H1 (cell line): ENCODE measurements at regions not wholly inside any gene's neighbourhood (a gene's known extent, or its start where the extent isn't known, plus 50 kb on each side); places are given as distances from the start of the nearest gene placed in this dataset.

ENCODE experiments used
- CTCF ChIA-PET: fragments of 300-600 bp; sonication (Branson Sonifier 250); formaldehyde crosslinking; loops from one replicate; lab custom pipeline; 2021; ENCODE audit not compliant: partially characterized antibody; lab: Charles Lee
- POLR2A ChIA-PET: fragments of 300-600 bp; sonication (Branson Sonifier 250); formaldehyde crosslinking; loops from one replicate; lab custom pipeline; 2021; ENCODE audit warnings: inconsistent platforms; ENCODE audit not compliant: partially characterized antibody; lab: Charles Lee
- DNase-seq, 2 experiments: peaks; one replicate each; pipeline versions ENCODE4 v3.0.0 to v3.0.0-alpha.2; 2010 to 2022; ENCODE audit warnings: low spot score in 2 of 2, low read depth in 1 of 2, mixed read lengths in 1 of 2
- FAIRE-seq: peaks from 2 replicates; lab custom pipeline; 2011; peaks lifted over from hg19 to GRCh38; lab: Jason Lieb, UNC
- H2AFZ ChIP-seq: 2 replicates; pipeline ENCODE4 v1.8.1; 2012; ENCODE audit warnings: low read length, inconsistent platforms
- H2AK5ac ChIP-seq: 2 replicates; pipeline ENCODE4 v1.6.1; 2013; ENCODE audit warnings: low read depth, low read length
- H2BK120ac ChIP-seq: replicated peaks from 2 replicates; pipeline ENCODE3; 2013; ENCODE audit warnings: low read depth, low read length, inconsistent platforms
- H2BK12ac ChIP-seq: 2 replicates; pipeline ENCODE4 v1.6.1; 2013; ENCODE audit warnings: low read depth, low read length
- H2BK15ac ChIP-seq: 2 replicates; pipeline ENCODE4 v1.6.1; 2013; ENCODE audit warnings: low read length
- H2BK20ac ChIP-seq: 2 replicates; pipeline ENCODE4 v1.6.1; 2013; ENCODE audit warnings: low read length
- H2BK5ac ChIP-seq: 2 replicates; pipeline ENCODE4 v1.6.1; 2013; ENCODE audit warnings: low read depth, low read length
- H3K14ac ChIP-seq: 2 replicates; pipeline ENCODE4 v1.6.1; 2013; ENCODE audit warnings: inconsistent platforms; ENCODE audit not compliant: insufficient read length
- H3K18ac ChIP-seq: 2 replicates; pipeline ENCODE4 v1.6.1; 2013; ENCODE audit warnings: low read length; ENCODE audit errors: extremely low read depth
- H3K23ac ChIP-seq: 2 replicates; pipeline ENCODE4 v1.6.1; 2013; ENCODE audit warnings: inconsistent platforms; ENCODE audit not compliant: insufficient read length
- H3K23me2 ChIP-seq: 2 replicates; pipeline ENCODE4 v1.6.1; 2013; ENCODE audit warnings: low read depth, low read length
- H3K27ac ChIP-seq: 2 replicates; pipeline ENCODE4 v1.6.1; 2011; ENCODE audit warnings: low read depth, low read length, inconsistent platforms
- H3K27me3 ChIP-seq, 4 experiments: replicated peaks in 1 of 4; 1 replicate in 1 of 4; 2 replicates in 3 of 4; pipeline versions ENCODE4 v1.6.1 to v1.8.1; 2011 to 2013; ENCODE audit warnings: low read length in 3 of 4, mild to moderate bottlenecking in 3 of 4, inconsistent platforms in 2 of 4, mixed read lengths in 2 of 4, moderate library complexity in 1 of 4; ENCODE audit not compliant: control insufficient read depth in 3 of 4, insufficient read depth in 3 of 4; ENCODE audit errors: extremely low read depth in 1 of 4
- H3K36me3 ChIP-seq, 4 experiments: 2 replicates each; pipeline versions ENCODE4 v1.6.1 to v1.8.1; 2011 to 2013; ENCODE audit warnings: mild to moderate bottlenecking in 4 of 4, low read length in 3 of 4, moderate library complexity in 2 of 4, control low read depth in 1 of 4, inconsistent platforms in 1 of 4; ENCODE audit not compliant: insufficient read depth in 4 of 4, control insufficient read depth in 2 of 4
- H3K4ac ChIP-seq: replicated peaks from 2 replicates; pipeline ENCODE3; 2013; ENCODE audit warnings: low read length, low read depth, mixed read lengths, inconsistent platforms; ENCODE audit not compliant: insufficient read length
- H3K4me1 ChIP-seq, 4 experiments: replicated peaks in 1 of 4; 1 replicate in 1 of 4; 2 replicates in 3 of 4; pipeline versions ENCODE4 v1.6.1 to v1.8.1; 2011 to 2013; ENCODE audit warnings: low read length in 3 of 4, inconsistent platforms in 2 of 4, mixed read lengths in 1 of 4; ENCODE audit not compliant: insufficient read depth in 4 of 4, control insufficient read depth in 3 of 4
- H3K4me2 ChIP-seq, 2 experiments: 2 replicates each; pipeline versions ENCODE4 v1.6.1 to v1.8.1; 2011 to 2013; ENCODE audit warnings: low read depth in 2 of 2, low read length in 2 of 2, control low read depth in 1 of 2, inconsistent platforms in 1 of 2, mild to moderate bottlenecking in 1 of 2; ENCODE audit not compliant: insufficient read depth in 1 of 2
- H3K4me3 ChIP-seq, 4 experiments: fragments of 200-600, 300-600 bp in 1 of 4; sonication (generic), shearing (Covaris generic), sonication (Bioruptor Twin) in 1 of 4; 2 replicates each; pipeline versions ENCODE4 v1.5.1 to v1.8.1; 2011 to 2016; ENCODE audit warnings: low read length in 4 of 4, low read depth in 3 of 4, control low read depth in 2 of 4, inconsistent platforms in 2 of 4, mild to moderate bottlenecking in 2 of 4, mixed read lengths in 1 of 4, moderate library complexity in 1 of 4; ENCODE audit not compliant: insufficient read depth in 2 of 4; ENCODE audit errors: extremely low read depth in 1 of 4
- H3K56ac ChIP-seq: replicated peaks from 2 replicates; pipeline ENCODE3; 2013; ENCODE audit warnings: low read depth, mild to moderate bottlenecking, mixed read lengths, low read length, inconsistent platforms; ENCODE audit not compliant: insufficient read length
- H3K79me1 ChIP-seq: 2 replicates; pipeline ENCODE4 v1.6.1; 2013; ENCODE audit warnings: low read depth, low read length, control low read depth
- H3K79me2 ChIP-seq, 2 experiments: 2 replicates each; pipeline versions ENCODE4 v1.6.1 to v1.8.1; 2012 to 2013; ENCODE audit warnings: low read length in 2 of 2, mild to moderate bottlenecking in 2 of 2, inconsistent platforms in 1 of 2; ENCODE audit not compliant: insufficient read depth in 2 of 2, control insufficient read depth in 1 of 2
- H3K9ac ChIP-seq, 4 experiments: replicated peaks in 1 of 4; 1 replicate in 1 of 4; 2 replicates in 3 of 4; pipeline versions ENCODE4 v1.6.1 to v1.8.1; 2011 to 2013; ENCODE audit warnings: low read depth in 3 of 4, low read length in 3 of 4, control low read depth in 2 of 4, mild to moderate bottlenecking in 2 of 4, moderate library complexity in 2 of 4, inconsistent platforms in 1 of 4; ENCODE audit errors: extremely low read depth in 1 of 4
- H3K9me3 ChIP-seq, 2 experiments: 2 replicates each; pipeline versions ENCODE4 v1.6.1 to v1.8.1; 2012 to 2013; ENCODE audit warnings: mild to moderate bottlenecking in 2 of 2, moderate library complexity in 2 of 2, control low read depth in 1 of 2, inconsistent platforms in 1 of 2, low read depth in 1 of 2, low read length in 1 of 2, mixed read lengths in 1 of 2; ENCODE audit not compliant: insufficient read depth in 2 of 2
- H4K20me1 ChIP-seq, 2 experiments: replicated peaks in 1 of 2; 2 replicates each; pipeline versions ENCODE3 to v1.8.1; 2011 to 2013; ENCODE audit warnings: inconsistent platforms in 2 of 2, low read length in 2 of 2, mild to moderate bottlenecking in 1 of 2; ENCODE audit not compliant: insufficient read depth in 2 of 2, control insufficient read depth in 1 of 2
- H4K5ac ChIP-seq: 2 replicates; pipeline ENCODE4 v1.6.1; 2013; ENCODE audit warnings: low read length, low read depth, mixed read lengths, inconsistent platforms; ENCODE audit not compliant: insufficient read length
- H4K8ac ChIP-seq: 2 replicates; pipeline ENCODE4 v1.8.0; 2013; ENCODE audit warnings: mild to moderate bottlenecking, moderate library complexity, low read length, inconsistent platforms; ENCODE audit not compliant: insufficient read depth; ENCODE audit errors: extremely low read depth
- H4K91ac ChIP-seq: replicated peaks from 2 replicates; pipeline ENCODE3; 2013; ENCODE audit warnings: low read length, mixed read lengths, inconsistent platforms; ENCODE audit not compliant: insufficient read length
- GABPA ChIP-seq: IDR thresholded peaks from 2 replicates; pipeline ENCODE4 v1.6.1; 2011; ENCODE audit warnings: mild to moderate bottlenecking, low read length, moderate library complexity, borderline replicate concordance; ENCODE audit not compliant: insufficient read depth
- GTF2F1 ChIP-seq: IDR thresholded peaks from 2 replicates; pipeline ENCODE4 v1.6.1; 2012; ENCODE audit warnings: low read depth, low read length, improper control_type of control experiment, borderline replicate concordance
- KDM1A ChIP-seq: fragments of 200-600, 300-600 bp; sonication (generic); IDR thresholded peaks from 2 replicates; pipeline ENCODE4 v1.7.1; 2016; ENCODE audit warnings: mild to moderate bottlenecking, low read length, borderline replicate concordance
- MAFK ChIP-seq: IDR thresholded peaks from 2 replicates; pipeline ENCODE4 v1.6.1; 2012; ENCODE audit warnings: low read depth, mild to moderate bottlenecking, improper control_type of control experiment, low read length
- POU5F1 ChIP-seq: IDR thresholded peaks from 2 replicates; pipeline ENCODE4 v1.6.1; 2011; ENCODE audit warnings: low read depth, mild to moderate bottlenecking, low read length, moderate library complexity
- SAP30 ChIP-seq: fragments of 300-600 bp; sonication (generic); IDR thresholded peaks from 2 replicates; pipeline ENCODE4 v1.7.1; 2012; ENCODE audit warnings: low read length, moderate library complexity, mild to moderate bottlenecking, inconsistent platforms; ENCODE audit not compliant: insufficient read depth, insufficient replicate concordance
- SIRT6 ChIP-seq: IDR thresholded peaks from one replicate; pipeline ENCODE4 v1.7.1; 2012; ENCODE audit warnings: low read length, inconsistent platforms
- TAF1 ChIP-seq: IDR thresholded peaks from 2 replicates; pipeline ENCODE4 v1.6.1; 2011; ENCODE audit warnings: mild to moderate bottlenecking, low read depth, low read length
- TBP ChIP-seq: IDR thresholded peaks from 2 replicates; pipeline ENCODE4 v1.6.1; 2011; ENCODE audit warnings: low read depth, low read length, improper control_type of control experiment
- ZNF274 ChIP-seq: IDR thresholded peaks from 2 replicates; pipeline ENCODE4 v1.7.0; 2012; ENCODE audit warnings: low read length, borderline replicate concordance; ENCODE audit errors: extremely low read depth
- WGBS, 2 experiments: shearing (Covaris generic) in 1 of 2; methylation state at CpG; one replicate each; pipeline versions ENCODE4 v1.1.6 to v1.1.7; 2013 to 2015; ENCODE audit warnings: low lambda C conversion rate in 2 of 2, mixed read lengths in 2 of 2, inconsistent platforms in 1 of 2, low coverage in 1 of 2, missing lambda C conversion rate in 1 of 2; ENCODE audit not compliant: insufficient replicate concordance in 2 of 2, insufficient coverage in 1 of 2, insufficient read length in 1 of 2; ENCODE audit errors: extremely low coverage in 1 of 2, missing lambda C conversion rate in 1 of 2; 5-methylcytosine and 5-hydroxymethylcytosine counted together
- TF ChIP-seq, protein P1 (sequence below): IDR thresholded peaks from 2 replicates; pipeline ENCODE4 v1.6.1; 2011; ENCODE audit warnings: low read length, improper control_type of control experiment

DNA sequence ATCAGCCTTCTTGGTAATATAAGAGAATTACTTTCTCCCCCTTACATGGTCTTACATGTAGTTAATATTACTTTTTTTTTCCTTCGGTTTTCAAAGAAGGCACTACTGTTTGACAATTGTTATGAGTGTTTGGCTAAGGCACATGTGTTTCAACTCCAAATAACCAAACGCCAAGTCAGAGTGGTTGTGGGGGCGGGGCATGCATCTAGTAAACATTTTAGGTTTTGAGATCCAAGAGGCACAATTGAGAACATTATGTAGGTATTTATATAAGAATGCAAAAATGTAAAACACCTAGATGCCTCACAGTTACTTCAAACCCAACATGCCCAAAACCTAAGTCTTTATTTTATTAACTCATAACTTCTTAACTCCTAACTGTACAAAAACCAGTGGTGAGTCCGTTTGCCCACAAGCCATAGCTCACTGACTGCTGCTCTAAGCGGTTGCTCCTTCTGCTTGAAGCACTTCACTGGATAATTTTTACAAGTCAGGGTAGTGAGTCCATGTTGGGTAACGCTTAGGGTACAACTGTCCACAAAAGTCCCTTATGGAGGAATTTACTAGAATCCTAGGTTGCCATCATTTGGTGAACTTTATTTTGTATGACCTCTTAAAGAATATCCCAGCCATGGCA is 189.9 kb downstream of the HUNK start:
- H2BK20ac ChIP-seq, result no peak overlapping the region
- H3K79me2 ChIP-seq, result no peaks in the 10 kb centered on the region
- no peak overlapping the region for H2AK5ac ChIP-seq
- no peak overlapping the region for H3K14ac ChIP-seq
- DNase-seq (no peak), FAIRE-seq (no peak)
- no peaks in the 10 kb centered on the region for H4K20me1 ChIP-seq
- no peaks in the 10 kb centered on the region for H3K27me3 ChIP-seq
- no peaks in the 10 kb centered on the region for H3K4me1 ChIP-seq
- no peak overlapping the region for H2AFZ ChIP-seq
- 77% methylated on average over 6 of the region's 6 CpGs; no CpG with 5 or more reads in 1 of the 2 experiments for WGBS, 2 experiments
- H3K36me3 ChIP-seq, result no peaks in the 10 kb centered on the region
- no peak overlapping the region for H4K91ac ChIP-seq
- ChIA-PET CTCF (interaction anchor here (0.9 kb wide), 1 partner anchor 36 kb away, joined by 3 read pairs; no protein-coding TSS in a partner anchor), POLR2A (no interaction called here)
- H3K4me2 ChIP-seq, result no peak overlapping the region
- no peak overlapping the region for H3K18ac ChIP-seq
- H2BK12ac ChIP-seq, result no peak overlapping the region
- no peak overlapping the region for H2BK120ac ChIP-seq
- no peak overlapping the region for H3K56ac ChIP-seq
- no peaks in the 10 kb centered on the region for H3K23me2 ChIP-seq
- no peak overlapping the region for H3K27ac ChIP-seq
- H3K9ac ChIP-seq, result no peak overlapping the region
- H4K5ac ChIP-seq, result no peak overlapping the region
- H3K9me3 ChIP-seq, result no peaks in the 10 kb centered on the region
- H3K79me1 ChIP-seq, result no peaks in the 10 kb centered on the region
- H2BK5ac ChIP-seq, result no peak overlapping the region
- no peak overlapping the region for H4K8ac ChIP-seq
- H3K23ac ChIP-seq, result no peak overlapping the region
- no peak overlapping the region for H3K4ac ChIP-seq
- no peak overlapping the region for H2BK15ac ChIP-seq
- H3K4me3 ChIP-seq, result no peak overlapping the region
- TF ChIP-seq GTF2F1, result no peak
- TF ChIP-seq ZNF274, result no peak
- no peak for TF ChIP-seq SAP30
- no peak for TF ChIP-seq KDM1A
- no peak for TF ChIP-seq TAF1
- no peak for TF ChIP-seq MAFK
- no peak for TF ChIP-seq GABPA
- TF ChIP-seq TBP, result no peak
- no peak for TF ChIP-seq POU5F1
- no peak for TF ChIP-seq SIRT6
- TF ChIP-seq, protein P1, sequence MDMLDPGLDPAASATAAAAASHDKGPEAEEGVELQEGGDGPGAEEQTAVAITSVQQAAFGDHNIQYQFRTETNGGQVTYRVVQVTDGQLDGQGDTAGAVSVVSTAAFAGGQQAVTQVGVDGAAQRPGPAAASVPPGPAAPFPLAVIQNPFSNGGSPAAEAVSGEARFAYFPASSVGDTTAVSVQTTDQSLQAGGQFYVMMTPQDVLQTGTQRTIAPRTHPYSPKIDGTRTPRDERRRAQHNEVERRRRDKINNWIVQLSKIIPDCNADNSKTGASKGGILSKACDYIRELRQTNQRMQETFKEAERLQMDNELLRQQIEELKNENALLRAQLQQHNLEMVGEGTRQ, result no peak
